Gastrocnemius medialis (tissue), 4 donors: ENCODE measurements at regions not wholly inside any gene's neighbourhood (a gene's known extent, or its start where the extent isn't known, plus 50 kb on each side); places are given as distances from the start of the nearest gene placed in this dataset.

Experiments
- POLR2A ChIP-seq, 2 donors: fragments of 450-650 bp; IDR thresholded peaks; one replicate each; pipeline ENCODE4 v1.6.1; 2017; ENCODE audit warnings: antibody characterized with exemption in 2 of 2, mild to moderate bottlenecking in 2 of 2, moderate library complexity in 2 of 2
- TF ChIP-seq, protein P1 (sequence below), 5 experiments: fragments of 450-650 bp in 3 of 5; fragments of 200-600 bp in 2 of 5; sonication (generic) in 2 of 5; IDR thresholded peaks in 4 of 5; conservative IDR thresholded peaks in 1 of 5; 1 replicate in 4 of 5; 2 replicates in 1 of 5; pipeline ENCODE4 v1.5.1; 2016 to 2019; ENCODE audit warnings: antibody characterized with exemption in 5 of 5, mild to moderate bottlenecking in 3 of 5, moderate library complexity in 3 of 5

DNA sequence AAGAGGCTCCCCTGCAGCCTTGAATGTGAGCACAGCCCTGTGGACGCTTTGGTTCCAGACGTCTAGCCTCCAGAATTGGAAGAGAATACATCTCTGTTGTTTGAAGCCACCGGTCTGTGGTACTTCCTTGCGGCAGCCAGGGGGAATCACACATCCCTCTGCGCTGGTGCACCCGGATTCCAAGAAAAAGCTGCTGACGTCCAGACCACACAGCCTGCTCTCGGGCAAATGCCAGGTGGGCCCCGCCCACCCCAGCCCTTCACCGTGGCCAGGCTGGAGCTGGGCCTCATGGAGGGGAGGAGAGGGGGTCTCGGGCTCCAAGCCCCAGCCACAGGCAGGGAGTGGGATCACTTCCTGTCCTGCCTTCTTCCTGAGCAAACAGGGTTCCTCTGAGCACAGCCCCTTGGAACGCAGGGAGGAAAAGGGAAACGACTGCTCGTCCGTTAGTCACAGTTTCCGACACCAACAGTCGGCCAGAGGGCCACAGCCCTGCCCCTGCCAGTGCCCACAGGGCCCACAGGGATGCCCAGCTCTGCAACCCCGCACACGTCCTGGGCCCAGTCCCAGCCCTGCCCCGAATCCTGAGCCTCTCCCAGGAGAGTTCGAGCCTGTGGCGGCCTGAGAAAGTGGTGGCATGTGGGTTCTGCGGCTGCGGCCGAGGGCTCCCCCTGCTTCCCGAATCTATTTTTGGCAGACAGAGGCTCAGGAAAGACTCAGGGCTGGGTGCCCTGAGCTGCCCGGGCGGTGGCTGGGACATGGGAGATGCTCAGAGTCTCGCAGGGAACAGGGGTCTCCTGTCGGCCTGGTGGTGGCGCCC is 85.3 kb downstream of the RFLNA start:
- TF ChIP-seq, protein P1, sequence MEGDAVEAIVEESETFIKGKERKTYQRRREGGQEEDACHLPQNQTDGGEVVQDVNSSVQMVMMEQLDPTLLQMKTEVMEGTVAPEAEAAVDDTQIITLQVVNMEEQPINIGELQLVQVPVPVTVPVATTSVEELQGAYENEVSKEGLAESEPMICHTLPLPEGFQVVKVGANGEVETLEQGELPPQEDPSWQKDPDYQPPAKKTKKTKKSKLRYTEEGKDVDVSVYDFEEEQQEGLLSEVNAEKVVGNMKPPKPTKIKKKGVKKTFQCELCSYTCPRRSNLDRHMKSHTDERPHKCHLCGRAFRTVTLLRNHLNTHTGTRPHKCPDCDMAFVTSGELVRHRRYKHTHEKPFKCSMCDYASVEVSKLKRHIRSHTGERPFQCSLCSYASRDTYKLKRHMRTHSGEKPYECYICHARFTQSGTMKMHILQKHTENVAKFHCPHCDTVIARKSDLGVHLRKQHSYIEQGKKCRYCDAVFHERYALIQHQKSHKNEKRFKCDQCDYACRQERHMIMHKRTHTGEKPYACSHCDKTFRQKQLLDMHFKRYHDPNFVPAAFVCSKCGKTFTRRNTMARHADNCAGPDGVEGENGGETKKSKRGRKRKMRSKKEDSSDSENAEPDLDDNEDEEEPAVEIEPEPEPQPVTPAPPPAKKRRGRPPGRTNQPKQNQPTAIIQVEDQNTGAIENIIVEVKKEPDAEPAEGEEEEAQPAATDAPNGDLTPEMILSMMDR (IDR thresholded peaks at IDR 0.05 in 4 of 5, conservative IDR thresholded peaks at IDR 0.05 in 1 of 5), result peak; percentile 18 to 69 (median 53)
- no peak for TF ChIP-seq POLR2A (IDR thresholded peaks at IDR 0.05)
